H54 (cell line): ENCODE measurements at regions not wholly inside any gene's neighbourhood (a gene's known extent, or its start where the extent isn't known, plus 50 kb on each side); places are given as distances from the start of the nearest gene placed in this dataset.

ENCODE experiments used
- DNase-seq: peaks from one replicate; pipeline ENCODE4 v3.0.0; 2011; ENCODE audit warnings: low spot score, mixed read lengths; ENCODE audit not compliant: insufficient read length
- FAIRE-seq: peaks from 3 replicates; lab custom pipeline; 2011; peaks lifted over from hg19 to GRCh38; lab: Jason Lieb, UNC
- POLR2A ChIP-seq: IDR thresholded peaks from 2 replicates; pipeline ENCODE4 v1.6.1; 2011; ENCODE audit warnings: low read depth, mild to moderate bottlenecking, low read length

DNA sequence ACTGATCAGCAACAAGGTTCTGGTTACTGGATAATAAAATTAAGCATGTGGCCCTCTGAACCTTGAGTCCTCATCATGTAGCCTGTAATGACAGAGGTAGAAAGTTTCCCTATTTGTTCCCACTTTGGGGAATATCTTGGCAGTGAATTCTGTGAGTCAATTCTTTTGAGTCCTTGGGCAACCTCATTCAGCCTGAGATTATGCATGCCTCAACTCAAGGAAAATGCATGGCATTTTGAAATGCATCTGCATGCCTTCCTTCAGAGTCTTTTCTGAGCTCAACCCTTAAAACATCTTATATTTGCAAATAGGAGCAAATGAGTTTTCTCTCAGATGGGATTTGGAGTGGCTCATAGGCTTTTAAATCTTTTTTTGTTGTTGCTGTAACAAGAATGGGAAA is 218.1 kb upstream of the CD180 start:
- no peak for FAIRE-seq
- no peak for TF ChIP-seq POLR2A
- DNase-seq, result no peak

DNA sequence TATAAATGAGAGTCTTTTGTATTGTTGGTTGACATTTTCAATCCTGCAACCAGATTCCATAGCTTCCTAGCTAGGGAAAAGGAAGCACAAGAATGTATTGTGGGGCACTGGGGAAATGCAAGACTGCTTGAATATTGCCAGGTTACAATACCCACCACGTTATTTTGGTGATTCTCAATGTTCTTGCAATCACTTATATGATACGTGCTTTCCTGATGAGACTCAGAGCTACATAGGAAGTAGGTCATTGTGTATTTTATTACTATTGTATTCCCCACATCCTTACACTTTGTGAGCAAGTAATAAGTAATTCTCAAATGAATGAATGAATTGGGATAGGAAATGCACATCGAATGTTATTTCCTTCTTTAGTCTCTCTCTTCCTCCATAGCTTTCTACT is 217.1 kb upstream of the CD180 start:
- no peak for FAIRE-seq
- no peak for DNase-seq

DNA sequence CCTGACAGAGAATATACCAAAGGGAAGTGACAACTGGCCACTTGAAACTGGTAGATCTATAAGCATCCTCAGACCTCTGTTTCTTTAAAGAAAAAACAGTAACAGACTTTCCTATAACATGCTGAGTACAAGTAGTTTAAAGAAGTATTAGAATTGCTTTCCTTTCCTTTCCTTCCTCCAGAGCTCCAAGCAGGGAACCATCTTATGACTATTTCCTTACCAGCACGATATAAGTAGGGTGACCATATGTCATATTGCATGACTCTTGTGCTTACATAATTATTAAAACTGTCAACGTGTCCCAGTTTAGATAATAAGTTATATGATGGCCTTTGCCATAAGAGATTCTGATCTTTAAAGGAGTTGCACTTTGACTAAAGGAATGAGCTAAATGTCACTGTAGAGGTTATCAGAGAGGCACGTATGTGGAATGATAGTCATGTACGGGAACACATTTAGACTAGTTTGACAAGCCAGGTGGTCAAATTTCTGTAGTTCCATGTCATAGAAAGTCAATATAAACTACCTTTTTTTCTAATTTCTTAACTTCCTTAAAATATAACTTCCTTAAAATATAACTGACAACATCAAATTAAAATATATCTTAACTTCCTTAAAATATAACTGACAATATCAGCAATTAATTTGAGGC is 212.7 kb upstream of the CD180 start:
- no peak for TF ChIP-seq POLR2A
- FAIRE-seq (no peak), DNase-seq (no peak)

More for the DNA sequence above, 217.1 kb upstream of the CD180 start:
- TF ChIP-seq POLR2A, result no peak

DNA sequence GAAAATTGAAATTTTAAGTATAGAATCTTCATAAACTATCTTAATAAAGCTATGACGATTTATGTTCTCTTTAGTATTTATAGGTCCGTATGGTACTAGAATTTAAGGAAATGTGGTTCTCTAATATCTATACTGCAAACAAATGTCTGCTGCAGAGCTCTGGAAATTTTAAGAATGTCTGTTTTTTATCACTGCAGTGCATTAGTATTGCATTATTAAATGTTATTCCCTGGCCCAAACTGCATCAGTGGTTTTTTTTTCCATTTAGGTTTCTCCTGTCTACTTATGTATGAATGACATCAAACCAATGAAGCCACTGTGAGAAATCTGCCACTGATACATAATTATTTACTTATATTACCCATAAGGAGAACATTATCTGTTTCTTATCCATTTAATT is 211.4 kb upstream of the CD180 start:
- no peak for TF ChIP-seq POLR2A
- DNase-seq (no peak), FAIRE-seq (no peak)

DNA sequence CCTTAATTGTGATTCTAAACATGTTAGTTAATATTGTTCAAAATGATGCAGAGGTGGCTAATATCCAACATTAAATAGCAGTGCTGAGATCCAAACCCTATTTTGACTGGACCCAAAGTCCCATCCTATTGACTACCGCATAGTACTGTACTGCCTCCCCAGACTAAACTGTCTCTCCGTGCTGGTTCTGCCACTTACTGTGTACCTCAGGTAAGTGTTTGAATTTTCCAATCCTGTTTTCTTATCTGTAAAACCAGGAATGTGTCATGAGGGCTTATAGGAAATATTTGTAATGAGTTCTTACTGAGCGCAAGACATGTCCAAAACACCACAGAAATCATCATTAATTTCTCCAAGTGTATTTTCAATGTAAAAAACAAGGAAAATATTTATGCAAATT is 209.2 kb upstream of the CD180 start:
- no peak for FAIRE-seq

DNA sequence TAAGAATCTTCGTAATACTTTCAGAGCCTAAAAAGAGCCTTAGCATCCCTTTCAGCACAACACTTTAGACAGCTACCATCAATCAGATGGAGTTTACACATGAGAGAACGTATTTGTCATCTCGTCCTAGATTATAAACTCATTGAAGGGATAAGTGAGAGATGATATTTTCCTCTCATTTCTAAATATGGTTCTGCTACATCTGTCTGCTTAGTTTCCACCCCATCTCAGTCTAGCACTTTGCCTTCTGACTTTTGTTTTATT is 208.4 kb upstream of the CD180 start:
- no peak for FAIRE-seq

More for the DNA sequence above, 209.2 kb upstream of the CD180 start:
- no peak for TF ChIP-seq POLR2A
- no peak for DNase-seq

DNA sequence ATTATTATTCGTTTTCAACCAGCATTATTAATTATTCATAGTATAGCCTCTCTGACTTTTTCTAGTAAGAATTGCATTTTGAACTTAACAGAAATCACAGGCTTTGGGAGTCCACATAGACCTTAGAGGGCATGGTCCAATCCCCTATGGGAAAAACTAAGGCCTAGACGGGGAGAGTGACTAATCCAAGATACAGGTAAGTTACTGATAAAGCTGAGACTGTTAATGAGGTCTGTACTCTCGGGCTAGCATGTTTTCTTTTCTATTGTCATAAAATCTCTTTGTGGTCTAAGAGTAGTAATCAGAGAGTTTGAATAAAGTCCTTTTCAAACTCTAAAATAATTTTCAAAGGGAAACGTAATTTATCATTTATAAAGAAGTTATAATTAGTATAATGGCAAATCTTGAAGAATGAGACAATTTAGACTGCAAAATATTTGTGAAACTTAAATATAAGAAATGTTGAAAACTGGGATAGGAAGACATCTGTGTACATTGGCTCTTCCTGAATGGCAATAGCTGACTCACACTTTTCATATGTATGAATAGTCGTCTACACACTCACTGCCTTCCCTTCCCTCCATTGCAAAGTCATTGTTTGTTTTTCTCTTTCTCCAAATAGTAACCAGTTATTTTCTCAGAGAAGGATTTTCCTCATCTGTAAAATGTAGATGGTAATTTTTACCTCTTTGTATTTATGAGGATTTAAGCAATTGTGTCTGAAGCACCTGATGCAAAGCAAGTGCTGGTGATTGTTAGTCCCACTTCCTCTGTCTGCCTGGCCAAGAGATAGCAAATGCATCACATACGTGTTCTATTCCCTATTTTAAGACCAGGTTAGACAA is 207.9 kb upstream of the CD180 start:
- TF ChIP-seq POLR2A, result no peak
- FAIRE-seq, result peak; percentile 52
- DNase-seq, result no peak

More for the DNA sequence above, 208.4 kb upstream of the CD180 start:
- no peak for DNase-seq
- no peak for TF ChIP-seq POLR2A

DNA sequence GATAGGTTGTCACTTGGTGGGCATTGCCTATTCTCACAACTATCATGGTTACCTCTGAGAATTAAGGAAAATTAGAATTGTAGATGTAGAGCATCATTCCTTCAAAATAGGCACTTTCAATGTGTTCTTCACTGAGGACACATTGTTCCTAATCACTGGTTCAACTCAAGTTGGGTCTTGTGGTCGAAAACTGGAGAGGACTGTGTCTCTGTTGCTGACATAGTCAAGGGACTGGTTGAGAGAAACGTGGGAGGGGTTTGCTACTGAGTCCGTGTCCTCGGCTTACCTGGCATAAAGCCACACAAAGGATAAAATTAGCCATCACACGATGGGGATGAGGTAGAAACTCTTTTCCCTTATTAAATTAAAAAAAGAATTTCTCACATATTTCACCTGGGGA is 205.9 kb upstream of the CD180 start:
- DNase-seq, result no peak
- no peak for FAIRE-seq
- no peak for TF ChIP-seq POLR2A

DNA sequence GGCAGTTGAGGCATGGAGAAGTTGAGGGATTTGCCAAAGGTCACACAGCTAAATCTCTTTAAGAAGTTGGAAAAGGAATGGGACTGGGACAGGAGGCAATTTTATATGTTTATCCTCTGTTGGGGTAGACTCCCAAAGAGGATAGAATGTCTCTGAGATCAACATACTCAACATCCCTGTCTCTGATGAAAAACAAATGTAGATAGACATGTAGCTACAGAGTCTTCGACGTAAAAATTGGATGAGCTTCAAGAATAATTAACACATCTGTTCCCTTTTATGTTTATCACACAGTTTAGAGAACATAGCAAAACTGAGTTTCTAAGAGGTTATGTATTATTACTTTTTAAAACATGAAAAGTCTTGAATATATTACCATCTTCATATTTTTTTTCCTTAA is 204.6 kb upstream of the CD180 start:
- no peak for DNase-seq
- no peak for TF ChIP-seq POLR2A
- FAIRE-seq, result no peak

DNA sequence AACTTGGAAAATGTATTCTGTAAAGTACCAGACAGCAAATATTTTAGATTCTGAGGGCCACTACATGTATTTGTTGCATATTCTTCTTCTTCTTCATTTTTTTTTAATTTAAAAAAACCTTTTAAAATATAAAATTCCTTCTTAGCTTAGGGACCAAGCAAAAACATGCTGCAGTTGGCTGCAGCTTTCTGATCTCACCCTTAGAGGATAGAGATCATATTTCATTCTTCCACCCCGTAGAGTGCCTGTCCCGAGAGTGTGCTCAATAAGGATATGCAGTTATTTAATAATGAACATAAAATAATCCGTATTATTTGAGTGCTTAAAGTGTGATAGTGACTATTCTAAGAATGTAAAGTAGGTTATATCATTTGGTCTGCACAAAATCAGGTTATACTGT is 204.2 kb upstream of the CD180 start:
- no peak for FAIRE-seq
- DNase-seq, result no peak
- no peak for TF ChIP-seq POLR2A

DNA sequence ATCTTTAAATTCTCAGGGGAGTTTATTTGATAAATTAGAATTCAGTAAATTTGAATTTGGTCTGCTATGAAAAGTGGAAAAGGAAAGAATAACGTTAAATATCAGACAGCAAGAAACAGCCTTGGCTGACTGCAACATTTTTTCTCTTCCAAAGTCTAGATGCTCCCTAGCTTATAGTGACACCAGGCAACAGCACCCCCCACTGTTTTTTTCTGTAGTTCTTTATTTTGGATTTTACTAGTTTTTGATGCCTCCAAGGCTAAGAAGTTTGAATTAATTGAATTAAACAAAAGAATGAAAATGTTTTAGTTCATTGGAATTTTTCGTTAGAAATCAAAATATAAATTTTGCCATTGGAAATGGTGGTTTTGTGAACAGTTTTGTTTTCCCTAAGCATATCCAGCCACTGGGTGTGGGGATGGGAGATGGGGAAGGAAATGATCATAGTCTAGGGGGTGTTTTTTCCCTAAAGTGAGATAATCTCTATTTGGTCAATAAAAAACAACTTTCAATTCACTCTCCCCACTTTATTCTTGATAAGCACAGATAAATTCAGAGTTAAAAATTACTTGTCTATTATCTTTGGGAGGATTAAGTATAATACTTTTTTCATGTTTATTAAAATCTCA is 199.3 kb upstream of the CD180 start:
- no peak for FAIRE-seq
- no peak for TF ChIP-seq POLR2A
- no peak for DNase-seq

DNA sequence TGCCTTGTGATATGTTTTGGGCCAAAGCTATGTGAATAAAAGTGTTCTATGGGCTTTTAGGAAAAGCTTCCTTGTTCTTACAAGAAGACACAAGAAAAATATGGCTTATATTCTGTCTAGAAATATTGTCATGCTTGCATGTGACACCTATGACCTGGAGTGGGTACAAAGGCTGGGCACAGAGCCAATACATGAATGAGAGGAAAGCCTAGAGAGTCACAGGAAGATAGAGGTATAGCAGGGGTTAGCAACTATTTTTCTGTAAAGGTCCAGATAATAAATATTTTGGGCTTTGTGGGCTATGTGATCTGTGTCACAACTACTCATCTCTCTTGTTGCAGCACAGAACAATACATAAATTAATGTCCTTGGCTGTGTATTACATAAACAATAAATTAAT is 196.6 kb upstream of the CD180 start:
- DNase-seq (no peak), FAIRE-seq (no peak)
- no peak for TF ChIP-seq POLR2A

DNA sequence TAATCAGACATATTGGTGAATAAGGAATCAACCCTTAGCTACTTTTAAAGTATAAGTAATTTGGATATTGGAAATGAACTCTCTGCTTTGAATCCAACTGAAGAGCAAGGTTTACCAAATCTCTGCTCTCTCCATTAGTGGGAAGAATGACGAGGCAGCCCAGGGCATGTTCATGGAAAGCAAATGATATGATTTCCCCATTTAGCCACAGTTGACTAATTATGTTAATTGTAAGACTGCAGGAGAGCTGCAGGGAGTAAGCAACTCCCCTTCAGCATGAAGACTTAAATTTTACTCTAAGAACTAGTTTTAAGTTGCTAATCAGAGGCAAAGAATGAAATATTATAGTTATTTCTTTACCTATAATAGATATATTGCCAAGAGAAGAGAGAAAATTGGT is 194.3 kb upstream of the CD180 start:
- no peak for TF ChIP-seq POLR2A
- DNase-seq, result no peak
- FAIRE-seq, result no peak

DNA sequence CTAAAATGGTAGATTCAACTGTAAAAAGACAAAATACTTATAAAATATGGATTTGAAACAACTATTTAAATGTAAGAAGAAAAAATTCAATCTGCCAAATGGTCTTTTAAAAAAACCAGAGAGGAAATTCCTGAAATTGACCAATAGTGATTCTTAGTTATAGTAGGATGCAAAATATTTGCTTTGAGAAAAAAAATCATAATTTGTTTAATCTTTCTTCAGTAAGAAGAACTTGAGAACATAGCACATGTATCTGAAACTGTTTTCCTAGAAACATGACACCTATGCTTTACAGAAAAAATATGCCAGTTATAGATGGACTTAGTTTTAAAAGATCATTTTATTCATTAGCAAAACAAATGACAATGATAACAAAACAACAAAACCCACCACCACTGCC is 186.9 kb upstream of the CD180 start:
- FAIRE-seq, result no peak

DNA sequence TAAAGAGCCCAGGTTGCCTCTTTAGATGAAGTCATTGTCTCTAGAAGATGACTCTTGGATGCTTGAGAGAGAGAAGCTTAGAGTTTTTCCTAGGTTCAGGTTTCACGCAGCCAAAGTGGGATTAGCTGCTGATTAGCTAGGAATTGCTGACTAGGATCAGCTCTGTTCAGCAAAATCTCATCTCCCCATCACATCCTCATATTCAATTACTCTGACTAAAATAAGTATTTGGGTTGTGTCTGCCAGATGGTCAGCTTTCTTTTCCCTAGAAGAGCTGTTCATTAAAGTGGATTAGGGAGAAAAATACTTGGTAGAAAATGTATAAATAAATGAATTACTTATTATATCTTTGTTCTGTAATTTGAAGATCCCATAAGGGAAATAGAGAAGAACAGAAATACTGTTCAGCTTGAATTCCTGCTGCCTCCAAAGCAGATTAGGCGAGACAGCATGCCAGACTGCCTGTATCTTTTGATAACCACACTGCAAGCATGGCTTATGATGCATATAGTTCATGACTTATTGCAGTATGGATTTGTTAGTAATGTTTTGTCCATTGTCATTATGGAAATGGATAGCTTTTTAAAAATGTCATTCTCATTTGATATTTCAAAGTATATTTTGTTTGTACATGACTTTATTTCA is 184.8 kb upstream of the CD180 start:
- DNase-seq (no peak), FAIRE-seq (no peak)
- TF ChIP-seq POLR2A, result no peak

More for the DNA sequence above, 186.9 kb upstream of the CD180 start:
- no peak for DNase-seq
- no peak for TF ChIP-seq POLR2A
